Neural cell (in vitro differentiated cells): ENCODE measurements at regions not wholly inside any gene's neighbourhood (a gene's known extent, or its start where the extent isn't known, plus 50 kb on each side); places are given as distances from the start of the nearest gene placed in this dataset.

Experiments used
- H2AFZ ChIP-seq: fragments of 200-600, 300-800 bp; sonication (generic), shearing (Covaris generic); 2 replicates; pipeline ENCODE4 v1.6.0; 2014; ENCODE audit warnings: low read depth, mild to moderate bottlenecking, antibody characterized with exemption, low read length, moderate library complexity
- H3F3A ChIP-seq: fragments of 200-600 bp; shearing (Covaris generic); 2 replicates; pipeline ENCODE4 v1.6.1; 2016; ENCODE audit warnings: mild to moderate bottlenecking, moderate library complexity, mixed read lengths, antibody characterized with exemption, low read length; ENCODE audit not compliant: insufficient read depth, poor library complexity, severe bottlenecking
- H3K27ac ChIP-seq: fragments of 200-600, 300-800 bp; sonication (generic), shearing (Covaris generic); 2 replicates; pipeline ENCODE4 v1.5.1; 2014; ENCODE audit warnings: mild to moderate bottlenecking, low read length, moderate library complexity
- H3K27me3 ChIP-seq: fragments of 300-800, 200-600 bp; sonication (generic), shearing (Covaris generic); 2 replicates; pipeline ENCODE4 v1.6.0; 2014; ENCODE audit warnings: mild to moderate bottlenecking, low read depth, low read length, moderate library complexity; ENCODE audit not compliant: insufficient read depth
- H3K36me3 ChIP-seq: fragments of 300-800, 200-600 bp; sonication (generic), shearing (Covaris generic); 2 replicates; pipeline ENCODE4 v1.5.1; 2014; ENCODE audit warnings: mild to moderate bottlenecking, antibody characterized with exemption, low read length, moderate library complexity; ENCODE audit not compliant: insufficient read depth
- H3K4me2 ChIP-seq: fragments of 300-800, 200-600 bp; sonication (generic), shearing (Covaris generic); 2 replicates; pipeline ENCODE4 v1.6.0; 2014; ENCODE audit warnings: mild to moderate bottlenecking, low read length
- H3K4me3 ChIP-seq: fragments of 300-800, 200-600 bp; sonication (generic), shearing (Covaris generic); 2 replicates; pipeline ENCODE4 v1.5.1; 2014; ENCODE audit warnings: mild to moderate bottlenecking, low read length, moderate library complexity
- H3K79me2 ChIP-seq: fragments of 200-600 bp; shearing (Covaris generic); replicated peaks from 2 replicates; pipeline ENCODE4 v1.6.0; 2014; ENCODE audit warnings: mild to moderate bottlenecking, low read length, moderate library complexity; ENCODE audit not compliant: insufficient read depth
- H3K9ac ChIP-seq: fragments of 300-800, 200-600 bp; sonication (generic), shearing (Covaris generic); 2 replicates; pipeline ENCODE4 v1.6.1; 2016; ENCODE audit warnings: mild to moderate bottlenecking, low read length, mixed read lengths
- H3K9me2 ChIP-seq: fragments of 200-600 bp; shearing (Covaris generic); 2 replicates; pipeline ENCODE4 v1.6.1; 2016; ENCODE audit warnings: mild to moderate bottlenecking, low read length, mixed read lengths; ENCODE audit not compliant: insufficient read depth
- H3K9me3 ChIP-seq: fragments of 200-600, 300-800 bp; sonication (generic), shearing (Covaris generic); 2 replicates; pipeline ENCODE4 v1.6.1; 2016; ENCODE audit warnings: mild to moderate bottlenecking, mixed run types, low read length, moderate library complexity, mixed read lengths
- H4K20me1 ChIP-seq: fragments of 200-600 bp; shearing (Covaris generic); 2 replicates; pipeline ENCODE4 v1.6.1; 2016; ENCODE audit warnings: mild to moderate bottlenecking, mixed run types; ENCODE audit not compliant: insufficient read depth
- CTCF ChIP-seq: fragments of 450-650 bp; IDR thresholded peaks from 2 replicates; pipeline ENCODE4 v1.5.1; 2014; ENCODE audit warnings: antibody characterized with exemption, mild to moderate bottlenecking, moderate library complexity; ENCODE audit not compliant: poor library complexity, severe bottlenecking
- EP300 ChIP-seq: fragments of 450-650 bp; conservative IDR thresholded peaks from 2 replicates; pipeline ENCODE4 v1.6.1; 2014; ENCODE audit warnings: antibody characterized with exemption, mild to moderate bottlenecking, moderate library complexity; ENCODE audit not compliant: poor library complexity, severe bottlenecking
- EZH2 ChIP-seq: fragments of 200-600, 300-800 bp; shearing (Covaris generic), sonication (generic); IDR thresholded peaks from 2 replicates; pipeline ENCODE4 v1.6.1; 2014; ENCODE audit warnings: antibody characterized with exemption, low read length, borderline replicate concordance, mild to moderate bottlenecking; ENCODE audit not compliant: insufficient read depth, poor library complexity, severe bottlenecking
- MXI1 ChIP-seq: fragments of 450-650 bp; conservative IDR thresholded peaks from 2 replicates; pipeline ENCODE4 v1.6.1; 2014; ENCODE audit warnings: antibody characterized with exemption, mild to moderate bottlenecking; ENCODE audit not compliant: poor library complexity, severe bottlenecking
- POLR2AphosphoS5 ChIP-seq: IDR thresholded peaks from 2 replicates; pipeline ENCODE4 v1.6.1; 2012
- RAD21 ChIP-seq: fragments of 450-650 bp; conservative IDR thresholded peaks from 2 replicates; pipeline ENCODE4 v1.6.1; 2014; ENCODE audit warnings: antibody characterized with exemption, mild to moderate bottlenecking, moderate library complexity
- REST ChIP-seq: IDR thresholded peaks from 2 replicates; pipeline ENCODE4 v1.6.1; 2012; ENCODE audit warnings: borderline replicate concordance
- SMC3 ChIP-seq: fragments of 450-650 bp; conservative IDR thresholded peaks from 2 replicates; pipeline ENCODE4 v1.6.1; 2014; ENCODE audit warnings: antibody characterized with exemption, mild to moderate bottlenecking, moderate library complexity; ENCODE audit not compliant: poor library complexity
- TAF1 ChIP-seq: IDR thresholded peaks from 2 replicates; pipeline ENCODE4 v1.6.1; 2012; ENCODE audit warnings: low read depth

- H3K9ac ChIP-seq, result no peak overlapping the region
- H3K79me2 ChIP-seq, result no peaks in the 10 kb centered on the region
- H3K27me3 ChIP-seq, result no peaks in the 10 kb centered on the region
- H3K9me2 ChIP-seq, result no peaks in the 10 kb centered on the region
- H3F3A ChIP-seq, result peaks cover 3% of the 10 kb centered on the region
- no peaks in the 10 kb centered on the region for H3K9me3 ChIP-seq
- TF ChIP-seq EZH2, result no peak
- TF ChIP-seq RAD21, result no peak
- no peak for TF ChIP-seq REST
- no peak for TF ChIP-seq MXI1
- no peak for TF ChIP-seq POLR2AphosphoS5
- no peak for TF ChIP-seq CTCF
- no peak for TF ChIP-seq EP300
- no peak for TF ChIP-seq SMC3
- TF ChIP-seq TAF1, result no peak
- no peaks in the 10 kb centered on the region for H4K20me1 ChIP-seq
- H3K27ac ChIP-seq, result no peak overlapping the region
- no peak overlapping the region for H2AFZ ChIP-seq
- no peaks in the 10 kb centered on the region for H3K36me3 ChIP-seq
- no peak overlapping the region for H3K4me3 ChIP-seq
- H3K4me2 ChIP-seq, result no peak overlapping the region
Measured at GRCh38 chr2:64757126-64757525, 103.4 kb upstream of the SERTAD2 start.

DNA sequence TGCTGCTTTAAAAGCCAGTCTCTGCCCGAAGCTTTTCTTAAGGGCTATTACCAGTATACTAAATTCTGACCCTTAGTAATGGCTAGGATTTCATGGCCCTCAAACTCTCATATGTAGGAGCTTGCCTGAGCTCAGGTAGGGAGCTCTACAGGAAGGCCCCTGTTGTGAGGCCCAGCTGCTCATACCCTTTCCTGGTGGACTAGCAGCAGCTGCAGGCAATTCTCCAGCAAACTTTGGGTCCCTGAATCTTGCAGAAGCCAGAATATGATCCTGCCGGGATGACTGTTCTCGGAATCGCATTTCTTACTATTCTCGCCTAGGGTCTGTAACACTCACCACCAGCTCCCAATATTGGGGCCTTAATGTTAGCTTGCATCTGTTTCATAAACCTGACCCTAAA is 106.4 kb upstream of the SERTAD2 start:
- no peak overlapping the region for H3K9ac ChIP-seq
- no peaks in the 10 kb centered on the region for H3K9me3 ChIP-seq
- no peaks in the 10 kb centered on the region for H3K79me2 ChIP-seq
- H3K27ac ChIP-seq, result no peak overlapping the region
- no peak for TF ChIP-seq MXI1
- no peak for TF ChIP-seq CTCF
- no peak for TF ChIP-seq EZH2
- TF ChIP-seq SMC3, result no peak
- TF ChIP-seq TAF1, result no peak
- TF ChIP-seq EP300, result no peak
- no peak for TF ChIP-seq RAD21
- no peak for TF ChIP-seq REST
- no peak for TF ChIP-seq POLR2AphosphoS5
- H3K36me3 ChIP-seq, result no peaks in the 10 kb centered on the region
- no peaks in the 10 kb centered on the region for H3F3A ChIP-seq
- no peak overlapping the region for H2AFZ ChIP-seq
- H4K20me1 ChIP-seq, result no peaks in the 10 kb centered on the region
- no peak overlapping the region for H3K4me2 ChIP-seq
- no peak overlapping the region for H3K4me3 ChIP-seq
- H3K9me2 ChIP-seq, result no peaks in the 10 kb centered on the region
- H3K27me3 ChIP-seq, result no peaks in the 10 kb centered on the region
